ENCODE measurements at regions not wholly inside any gene's neighbourhood (a gene's known extent, or its start where the extent isn't known, plus 50 kb on each side); places are given as distances from the start of the nearest gene placed in this dataset.

- Histone ChIP-seq H3K27ac (no peak overlapping the region), H3K36me3 (no peaks in the 10 kb centered on the region), H3K27me3 (no peaks in the 10 kb centered on the region), H3K4me3 (no peak overlapping the region), H3K9me3 (no peaks in the 10 kb centered on the region), H3K4me1 (no peaks in the 10 kb centered on the region)
- 31 to 41% methylated on average over 9 of the region's 9 CpGs for WGBS, 2 donors
- TF ChIP-seq CTCF (IDR thresholded peaks at IDR 0.05) (no peak), POLR2AphosphoS5 (IDR thresholded peaks at IDR 0.05) (no peak), EP300 (IDR thresholded peaks at IDR 0.05) (no peak), POLR2A (IDR thresholded peaks at IDR 0.05) (no peak)
- DNase-seq = no peak
- intact Hi-C loops (cut with DNase I) = no loop called here
These were observed 241.3 kb upstream of the LARGE1 start for GRCh38 chr22:34161431-34162123.

- intact Hi-C loops (cut with DNase I) = no loop called here
- Histone ChIP-seq H3K36me3 (no peaks in the 10 kb centered on the region), H3K9me3 (no peaks in the 10 kb centered on the region), H3K4me1 (no peaks in the 10 kb centered on the region), H3K4me3 (no peak overlapping the region), H3K27ac (no peak overlapping the region), H3K27me3 (no peaks in the 10 kb centered on the region)
- TF ChIP-seq POLR2AphosphoS5 (IDR thresholded peaks at IDR 0.05) = no peak
- no peak for TF ChIP-seq POLR2A (IDR thresholded peaks at IDR 0.05)
- no peak for TF ChIP-seq CTCF (IDR thresholded peaks at IDR 0.05)
- no peak for TF ChIP-seq EP300 (IDR thresholded peaks at IDR 0.05)
- WGBS, 2 donors = 39 to 51% methylated on average over 3 of the region's 3 CpGs
- no peak for DNase-seq
These were observed 278.7 kb upstream of the LARGE1 start for GRCh38 chr22:34198976-34199375.

GRCh38 chr22:34210301-34210700, 290.0 kb upstream of the LARGE1 start:
- Histone ChIP-seq H3K27me3 (no peaks in the 10 kb centered on the region), H3K4me1 (no peaks in the 10 kb centered on the region), H3K4me3 (no peak overlapping the region), H3K9me3 (no peaks in the 10 kb centered on the region), H3K36me3 (no peaks in the 10 kb centered on the region), H3K27ac (no peak overlapping the region)
- 83 to 84% methylated on average over 7 of the region's 7 CpGs for WGBS, 2 donors
- TF ChIP-seq POLR2A (IDR thresholded peaks at IDR 0.05) = no peak
- no peak for TF ChIP-seq CTCF (IDR thresholded peaks at IDR 0.05)
- no peak for TF ChIP-seq POLR2AphosphoS5 (IDR thresholded peaks at IDR 0.05)
- TF ChIP-seq EP300 (IDR thresholded peaks at IDR 0.05) = no peak
- intact Hi-C loops (cut with DNase I) = no loop called here
- no peak for DNase-seq

GRCh38 chr22:34214372-34214771, 294.1 kb upstream of the LARGE1 start:
- intact Hi-C loops (cut with DNase I) = no loop called here
- DNase-seq = no peak
- Histone ChIP-seq H3K36me3 (no peaks in the 10 kb centered on the region), H3K27me3 (no peaks in the 10 kb centered on the region), H3K4me1 (no peaks in the 10 kb centered on the region), H3K9me3 (no peaks in the 10 kb centered on the region), H3K4me3 (no peak overlapping the region), H3K27ac (no peak overlapping the region)
- TF ChIP-seq POLR2AphosphoS5 (IDR thresholded peaks at IDR 0.05) (no peak), EP300 (IDR thresholded peaks at IDR 0.05) (no peak), POLR2A (IDR thresholded peaks at IDR 0.05) (no peak), CTCF (IDR thresholded peaks at IDR 0.05) (no peak)

- Histone ChIP-seq H3K36me3 (no peaks in the 10 kb centered on the region), H3K27ac (no peak overlapping the region), H3K4me1 (no peaks in the 10 kb centered on the region), H3K9me3 (no peaks in the 10 kb centered on the region), H3K27me3 (no peaks in the 10 kb centered on the region), H3K4me3 (no peak overlapping the region)
- WGBS, 2 donors = 19 to 48% methylated on average over 1 of the region's 1 CpG
- intact Hi-C loops (cut with DNase I) = no loop called here
- DNase-seq = no peak
- TF ChIP-seq POLR2A (IDR thresholded peaks at IDR 0.05) (no peak), EP300 (IDR thresholded peaks at IDR 0.05) (no peak), POLR2AphosphoS5 (IDR thresholded peaks at IDR 0.05) (no peak), CTCF (IDR thresholded peaks at IDR 0.05) (no peak)
These were observed 305.0 kb upstream of the LARGE1 start for GRCh38 chr22:34225278-34225677.
